GM19324 (cell line): ENCODE measurements at regions not wholly inside any gene's neighbourhood (a gene's known extent, or its start where the extent isn't known, plus 50 kb on each side); places are given as distances from the start of the nearest gene placed in this dataset.

ENCODE experiments used
- ATAC-seq: cut with Tn5 transposase; IDR thresholded peaks from one replicate; pipeline ENCODE4 v1.9.1; 2021; ENCODE audit warnings: mild to moderate bottlenecking, moderate library complexity; ENCODE audit not compliant: unreplicated experiment, low FRiP score

DNA sequence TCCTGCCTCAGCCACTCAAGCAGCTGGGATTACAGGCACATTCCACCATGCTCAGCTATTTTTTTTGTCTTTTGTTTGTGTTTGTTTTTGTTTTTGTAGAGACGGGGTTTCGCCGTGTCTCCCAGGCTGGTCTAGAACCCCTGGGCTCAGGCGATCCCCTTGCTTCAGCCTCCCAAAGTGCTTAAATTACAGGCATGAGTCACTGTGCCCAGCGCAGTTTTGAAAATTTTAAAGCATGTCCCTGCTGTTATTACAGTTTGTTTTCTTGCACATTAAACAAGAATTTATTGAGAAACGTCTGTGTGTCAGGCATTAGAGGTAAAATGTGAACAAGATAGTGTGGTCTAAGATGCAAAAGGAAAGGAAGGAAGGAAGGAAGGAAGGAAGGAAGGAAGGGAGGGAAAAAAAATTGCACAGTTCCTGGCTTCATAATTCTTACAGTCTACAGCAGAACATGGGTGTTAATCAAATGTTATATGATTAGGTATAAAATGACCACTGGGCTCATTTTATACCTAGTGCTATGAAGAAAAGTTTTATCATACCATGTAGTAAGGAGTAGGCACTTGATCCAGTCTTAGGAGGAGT, 205.4 kb downstream of the SNX18 start:
- no peak for ATAC-seq

DNA sequence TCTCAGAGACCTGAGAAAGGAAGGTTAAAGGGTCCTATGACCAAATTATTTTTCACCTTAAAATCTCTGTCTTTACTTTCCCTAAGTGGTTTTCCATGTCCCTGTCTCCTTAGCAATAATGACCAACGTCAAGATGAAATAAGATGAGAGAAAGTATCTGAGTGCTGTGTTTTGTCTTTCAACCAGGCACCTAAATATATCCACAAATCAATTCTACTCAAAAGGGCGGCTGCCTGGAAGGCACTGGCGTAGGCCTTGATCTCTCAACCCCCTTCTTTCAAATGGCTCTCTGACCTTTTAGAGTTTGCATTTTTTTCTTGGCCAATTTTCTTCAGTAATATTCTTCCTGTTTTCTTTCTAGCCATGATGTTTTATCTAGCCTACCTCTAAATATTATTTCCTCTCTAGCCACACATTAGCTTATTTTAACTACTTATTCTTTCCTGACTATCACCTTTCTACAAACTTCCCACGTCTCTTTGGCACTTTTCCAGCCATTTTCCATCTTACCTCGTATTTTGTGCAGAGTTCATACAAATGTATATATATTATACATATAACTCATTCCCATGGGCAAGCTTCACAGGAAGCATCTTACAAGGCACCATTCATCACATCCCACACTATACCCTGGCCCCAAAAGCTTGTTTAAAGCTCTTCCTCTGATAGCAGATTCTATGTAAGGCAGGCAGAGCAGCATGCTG, 204.5 kb downstream of the SNX18 start:
- no peak for ATAC-seq

DNA sequence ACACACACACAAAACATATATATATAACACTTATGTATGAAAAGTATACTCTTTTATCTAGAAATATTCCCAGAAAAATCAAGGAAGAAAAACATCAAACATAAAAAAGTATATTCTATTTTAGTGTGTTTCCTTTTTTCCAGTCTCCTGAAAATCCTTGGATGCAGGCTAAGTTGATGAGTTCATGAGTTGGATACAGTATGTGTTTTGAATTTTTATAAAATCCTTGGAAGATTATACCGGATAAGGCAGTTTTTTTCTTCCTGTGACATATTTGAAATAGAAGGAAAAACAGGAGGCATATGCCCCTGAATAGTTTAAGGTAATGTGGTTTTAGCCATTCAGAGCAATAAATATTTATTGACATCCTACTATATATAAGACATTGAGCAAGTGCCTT, 203.6 kb downstream of the SNX18 start:
- no peak for ATAC-seq

DNA sequence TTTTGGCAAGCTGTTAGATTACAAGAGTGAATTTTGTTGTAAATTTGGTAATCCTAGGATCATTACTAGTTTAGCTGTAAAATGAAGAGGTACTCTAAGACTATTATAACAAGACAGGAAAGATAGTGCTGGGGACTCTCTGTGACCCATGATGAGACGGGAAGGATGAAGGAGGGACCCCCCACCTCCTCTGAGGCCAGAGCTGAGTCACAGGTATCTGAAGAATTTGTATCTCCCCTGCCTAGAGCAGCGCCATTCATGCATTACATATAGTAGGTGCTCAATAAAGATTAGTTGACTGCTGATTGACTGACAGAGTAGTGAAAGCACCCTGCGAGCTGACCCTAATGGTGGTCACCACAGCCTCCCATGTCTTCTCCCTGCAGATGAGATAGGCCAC, 202.8 kb downstream of the SNX18 start:
- ATAC-seq, result no peak

DNA sequence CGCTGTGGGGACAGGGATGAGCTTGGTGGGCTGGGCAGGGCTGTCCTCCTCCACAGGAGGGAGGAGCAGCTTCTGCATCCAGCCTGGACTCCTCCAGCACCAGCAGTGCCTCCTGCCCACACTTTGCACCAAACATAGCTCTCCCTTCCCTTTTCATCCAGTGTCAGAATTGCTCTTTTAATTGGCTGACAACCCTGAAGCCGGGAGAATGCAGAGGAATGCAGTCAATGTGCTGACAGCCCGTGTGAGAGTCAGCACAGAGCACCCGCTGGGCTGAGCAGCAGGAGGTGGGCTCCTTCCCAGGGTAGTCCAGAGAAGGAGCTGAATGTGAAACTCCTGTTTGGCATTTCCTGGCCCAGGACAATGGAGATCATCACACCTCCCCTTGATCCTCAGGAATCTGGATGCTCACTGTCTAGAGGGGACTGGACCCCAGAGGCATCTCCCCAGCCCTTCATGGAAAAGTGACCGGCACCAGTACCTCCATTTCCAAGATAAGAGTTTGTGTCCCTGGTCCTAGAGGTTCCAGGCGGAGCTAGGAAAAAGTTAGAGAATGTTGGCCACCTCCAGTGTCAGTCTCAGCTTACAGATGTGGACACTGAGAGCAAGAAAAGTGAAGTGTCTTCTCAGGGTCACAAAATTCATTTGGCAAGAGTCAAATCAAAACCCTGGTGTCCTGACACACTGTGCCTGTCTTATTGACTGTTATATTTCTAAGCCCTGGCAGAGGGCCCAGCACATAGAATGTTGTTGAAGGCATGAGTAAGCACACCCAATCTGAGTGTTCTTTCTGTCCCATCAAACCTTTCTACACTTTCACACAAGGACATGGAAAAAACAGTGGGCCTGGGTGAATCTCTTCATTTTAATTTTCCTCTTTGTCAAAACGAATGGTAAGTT, 202.1 kb downstream of the SNX18 start:
- ATAC-seq, result no peak

DNA sequence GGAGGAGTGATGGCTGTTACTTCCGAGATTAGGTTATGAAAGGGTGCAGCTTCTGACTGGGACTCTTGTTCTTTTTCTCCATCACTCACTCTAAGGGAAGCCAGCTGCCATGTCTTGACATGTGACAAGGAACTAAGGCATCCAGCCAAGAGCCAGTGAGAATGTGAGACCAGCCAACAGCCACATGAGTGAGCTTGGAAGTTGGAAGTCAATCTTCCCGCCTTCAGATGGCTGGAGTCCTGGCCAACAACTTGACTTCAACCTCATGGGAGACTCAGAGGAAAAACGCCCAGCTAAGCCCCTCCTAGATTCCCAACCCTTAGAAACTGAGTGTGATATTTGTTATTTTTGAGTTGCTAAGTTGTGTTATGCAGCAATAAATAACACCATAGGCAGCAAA, 201.1 kb downstream of the SNX18 start:
- no peak for ATAC-seq

DNA sequence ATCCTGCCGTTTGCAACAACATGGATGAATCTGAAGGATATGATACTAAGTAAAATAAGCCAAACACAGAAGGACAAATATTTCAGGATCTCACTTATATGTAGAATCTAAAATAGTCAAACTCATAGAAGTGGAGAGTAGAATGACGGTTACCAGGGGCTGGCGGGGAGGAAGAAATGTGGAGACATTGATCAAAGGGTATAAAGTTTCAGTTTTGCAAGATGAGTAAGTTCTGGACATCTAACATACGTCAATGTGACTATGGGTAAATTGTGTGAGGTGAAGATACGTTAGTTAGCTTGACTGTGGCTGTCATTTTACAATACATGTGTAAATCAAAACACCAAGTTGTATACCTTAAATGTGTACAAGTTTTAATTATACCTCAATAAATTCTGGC, 200.3 kb downstream of the SNX18 start:
- ATAC-seq, result no peak

DNA sequence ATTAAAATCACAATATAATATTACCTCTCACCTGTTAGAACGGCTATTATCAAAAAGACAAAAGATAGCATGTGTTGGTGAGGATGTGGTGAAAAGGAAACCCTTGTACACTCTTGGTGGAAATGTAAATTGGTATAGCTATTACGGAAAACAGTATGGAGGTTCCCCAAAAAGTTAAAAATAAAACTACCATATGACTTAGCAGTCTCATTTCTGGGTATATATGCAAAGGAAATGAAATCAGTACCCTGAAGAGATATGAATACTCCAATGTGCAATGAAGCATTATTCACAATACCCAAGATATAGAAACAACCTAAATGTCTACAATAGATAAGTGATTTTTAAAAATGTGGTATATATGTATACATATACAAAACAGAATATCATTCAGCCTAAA, 199.9 kb downstream of the SNX18 start:
- no peak for ATAC-seq

DNA sequence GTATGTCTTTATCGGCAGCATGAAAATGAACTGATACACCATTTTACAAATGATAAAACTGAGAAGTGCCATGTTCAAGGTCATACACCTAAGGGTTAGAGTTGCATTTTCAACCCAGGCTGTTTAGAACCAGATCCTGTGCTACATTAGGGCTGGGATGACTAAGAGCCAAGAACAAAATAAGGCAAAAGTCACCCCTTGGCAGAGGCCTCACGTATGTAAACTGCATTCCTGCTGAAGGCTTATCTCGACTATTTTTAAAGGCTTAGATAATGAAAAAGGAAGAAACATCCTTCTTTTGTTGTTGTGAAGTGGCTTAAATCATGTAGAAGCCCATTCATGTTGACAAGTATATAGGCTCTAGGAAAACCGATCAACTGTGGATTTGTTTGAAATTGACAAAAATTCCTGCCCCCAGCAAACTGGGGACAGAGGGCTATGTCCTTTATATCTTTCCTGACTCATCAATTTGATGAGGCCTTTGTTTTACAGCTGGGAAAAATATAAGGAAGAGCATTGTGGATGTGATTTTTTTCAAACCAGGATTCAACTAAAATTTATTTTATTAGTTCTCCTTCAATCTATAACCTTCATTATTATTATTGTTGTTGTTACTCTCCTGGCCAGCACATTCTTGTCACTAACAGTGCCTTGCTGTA, 196.5 kb downstream of the SNX18 start:
- ATAC-seq, result no peak

DNA sequence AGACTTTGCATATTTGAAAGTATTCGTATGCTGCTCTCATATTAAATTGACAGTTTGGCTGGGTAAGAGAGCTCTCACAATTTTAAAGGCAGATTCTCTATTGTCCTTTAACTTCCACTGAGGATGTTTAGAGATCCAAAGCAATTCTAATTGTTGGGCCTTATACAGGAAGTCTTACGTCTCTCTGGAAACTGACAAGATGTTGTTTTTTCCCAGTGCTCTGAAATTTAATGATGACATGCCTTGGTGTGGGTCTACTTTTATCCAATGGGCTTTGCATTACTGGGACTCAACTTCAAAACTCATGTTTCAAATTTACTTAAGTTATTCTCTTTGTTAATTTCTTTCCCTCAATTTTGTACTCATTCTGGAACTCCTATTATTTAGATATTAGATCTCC, 191.5 kb downstream of the SNX18 start:
- no peak for ATAC-seq

DNA sequence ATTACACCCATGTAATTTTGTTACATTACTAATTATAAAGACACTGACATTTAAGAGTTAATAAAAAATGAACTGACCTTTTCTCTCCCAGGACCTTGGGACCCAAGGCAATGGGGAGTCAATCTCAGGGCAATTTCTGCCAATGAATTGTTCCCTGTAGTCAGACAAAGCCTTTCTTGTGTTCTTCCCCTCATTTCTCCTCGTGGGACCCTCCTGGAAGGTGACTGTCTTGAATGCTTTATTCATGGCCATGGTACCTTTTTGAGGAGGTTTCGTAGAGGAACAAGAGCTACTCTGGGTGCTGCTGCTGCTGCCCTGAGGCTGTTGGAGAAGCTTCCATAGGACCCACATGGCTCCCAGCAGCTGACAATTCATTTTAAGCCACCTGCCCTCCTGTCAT, 190.3 kb downstream of the SNX18 start:
- no peak for ATAC-seq

DNA sequence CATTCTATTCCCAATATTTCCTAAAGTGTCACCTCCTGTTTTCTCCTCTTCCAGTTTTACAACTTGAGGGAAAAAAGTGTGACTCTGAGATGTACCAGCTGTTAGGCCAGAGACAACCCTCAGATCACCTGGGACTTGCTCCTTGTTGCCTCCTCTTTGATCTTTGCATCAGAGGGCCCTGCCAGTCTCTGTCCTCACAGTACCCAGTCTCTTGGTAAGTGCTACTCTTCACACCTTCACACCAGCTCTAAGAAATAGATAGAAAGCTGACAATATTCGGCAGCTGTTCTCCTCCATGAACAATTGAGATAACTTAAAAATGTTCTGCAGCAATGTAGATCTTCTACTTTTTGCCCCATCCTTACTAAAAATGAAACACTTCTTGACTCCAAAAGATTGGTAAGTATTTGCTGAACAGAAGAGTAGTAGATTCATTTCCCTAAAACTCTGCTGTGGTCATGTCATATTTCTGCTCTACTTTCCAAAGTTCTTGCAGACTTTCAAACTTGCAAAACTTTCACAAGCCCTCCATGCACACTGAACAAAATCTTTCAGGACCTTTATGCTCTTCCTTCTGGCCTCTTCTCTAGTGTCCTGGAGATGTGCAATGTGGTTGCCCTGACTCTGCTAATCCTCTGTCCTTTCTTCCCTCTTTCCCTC, 188.6 kb downstream of the SNX18 start:
- no peak for ATAC-seq

DNA sequence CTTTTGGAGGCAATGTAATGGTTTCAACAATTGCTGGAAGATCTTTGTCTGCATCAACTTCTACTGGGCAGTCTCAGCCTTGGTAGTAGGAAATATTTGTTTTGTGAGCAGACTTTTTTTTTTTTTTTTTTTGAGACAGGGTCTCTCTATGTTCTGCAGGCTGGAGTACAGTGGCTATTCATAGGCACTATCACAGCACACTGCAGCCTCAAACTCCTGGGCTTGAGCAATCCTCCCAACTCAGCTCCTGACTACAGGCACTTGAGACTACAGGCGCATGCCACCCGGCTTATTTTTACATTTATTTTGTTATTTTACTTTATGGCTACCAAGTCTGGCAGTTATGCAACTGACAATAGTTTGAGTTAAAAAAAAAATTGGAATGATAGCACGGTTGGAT, 187.3 kb downstream of the SNX18 start:
- ATAC-seq, result no peak

DNA sequence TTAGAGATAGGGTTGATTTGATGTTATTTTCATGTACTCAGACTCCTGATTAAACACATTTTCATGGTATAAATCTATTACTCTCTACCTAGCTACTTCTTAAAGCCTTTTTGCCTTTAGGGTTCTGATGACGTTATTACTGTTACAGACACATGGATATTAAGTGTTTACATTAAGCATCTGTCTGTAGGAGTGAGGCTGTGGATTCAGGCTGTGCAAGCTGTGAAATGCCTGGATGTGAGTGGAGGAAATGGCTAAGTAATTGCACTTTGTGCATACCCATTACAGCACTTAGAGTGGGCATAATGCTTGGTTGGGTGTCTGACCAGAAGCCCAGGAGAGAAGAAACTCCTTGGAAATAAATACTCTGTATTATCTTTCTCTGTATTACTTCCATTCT, 186.8 kb downstream of the SNX18 start:
- ATAC-seq, result no peak

DNA sequence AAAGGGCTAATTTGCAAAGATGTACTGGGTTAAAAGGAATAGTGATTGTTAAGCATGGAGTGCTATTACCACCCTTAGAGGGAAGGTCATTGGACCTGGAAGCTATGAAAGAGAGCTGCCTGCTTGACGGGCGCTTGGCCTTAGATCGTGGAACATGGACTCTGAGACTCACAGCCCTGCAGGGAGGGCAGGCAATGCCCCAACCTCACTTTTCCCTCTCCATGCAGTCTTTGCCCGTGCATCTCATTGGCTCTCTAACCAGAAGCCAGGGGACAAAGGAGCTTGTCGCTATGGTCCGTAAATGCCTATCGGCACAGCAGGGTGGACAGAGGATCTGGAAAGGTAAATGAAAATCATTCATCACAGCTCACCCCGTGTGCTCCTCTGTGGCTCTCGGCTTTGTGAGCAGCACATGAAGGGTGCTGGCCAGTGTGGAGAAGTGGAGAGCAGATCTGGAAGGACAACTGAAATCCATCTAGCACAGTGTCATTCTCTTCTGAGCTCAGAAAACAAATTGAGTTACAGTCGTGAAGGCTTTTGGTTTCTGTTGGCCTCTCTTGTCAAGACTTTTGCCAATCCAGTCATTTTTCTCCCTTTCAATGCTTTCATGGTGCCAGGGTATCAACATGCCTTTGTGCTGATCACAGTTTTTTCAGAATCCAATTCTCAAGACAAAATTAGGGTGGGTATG, 186.2 kb downstream of the SNX18 start:
- no peak for ATAC-seq

DNA sequence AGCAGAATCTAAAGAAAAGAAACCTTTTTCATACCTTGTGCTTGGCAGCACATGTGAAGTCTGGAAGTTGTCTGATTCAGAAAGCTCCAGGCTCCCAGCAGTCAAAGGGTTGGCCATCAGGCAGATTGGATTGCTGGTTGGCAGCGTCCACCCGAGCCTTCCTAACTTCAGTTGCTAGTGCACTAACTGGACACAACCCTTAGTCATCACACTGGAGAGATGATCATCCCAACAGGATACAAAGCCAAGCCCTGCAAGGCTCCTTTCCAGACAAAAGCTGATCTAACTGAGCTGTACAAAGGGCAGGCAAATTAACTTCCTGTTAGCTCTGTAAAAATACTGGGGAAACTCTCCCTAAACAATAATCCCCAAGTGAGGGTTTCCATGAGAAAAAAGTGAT, 185.6 kb downstream of the SNX18 start:
- ATAC-seq, result no peak

DNA sequence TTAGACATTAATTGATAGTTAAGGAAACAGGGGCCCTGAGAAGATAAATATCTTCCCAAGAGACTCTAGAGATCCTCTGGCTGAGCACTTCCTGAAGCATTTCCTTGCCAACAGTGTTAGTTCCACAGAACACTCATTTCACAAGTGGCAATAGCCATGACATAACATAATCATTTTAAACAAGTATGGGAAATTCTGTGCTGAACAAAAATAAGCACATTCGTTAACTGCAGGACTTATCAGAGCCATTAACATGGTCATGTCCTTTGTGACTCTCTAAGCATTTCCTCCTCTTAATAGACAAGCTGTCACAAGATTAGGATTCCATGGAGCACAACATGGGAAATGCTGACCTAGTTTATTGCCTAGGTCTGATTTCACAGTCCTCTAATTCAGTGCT, 184.9 kb downstream of the SNX18 start:
- no peak for ATAC-seq

DNA sequence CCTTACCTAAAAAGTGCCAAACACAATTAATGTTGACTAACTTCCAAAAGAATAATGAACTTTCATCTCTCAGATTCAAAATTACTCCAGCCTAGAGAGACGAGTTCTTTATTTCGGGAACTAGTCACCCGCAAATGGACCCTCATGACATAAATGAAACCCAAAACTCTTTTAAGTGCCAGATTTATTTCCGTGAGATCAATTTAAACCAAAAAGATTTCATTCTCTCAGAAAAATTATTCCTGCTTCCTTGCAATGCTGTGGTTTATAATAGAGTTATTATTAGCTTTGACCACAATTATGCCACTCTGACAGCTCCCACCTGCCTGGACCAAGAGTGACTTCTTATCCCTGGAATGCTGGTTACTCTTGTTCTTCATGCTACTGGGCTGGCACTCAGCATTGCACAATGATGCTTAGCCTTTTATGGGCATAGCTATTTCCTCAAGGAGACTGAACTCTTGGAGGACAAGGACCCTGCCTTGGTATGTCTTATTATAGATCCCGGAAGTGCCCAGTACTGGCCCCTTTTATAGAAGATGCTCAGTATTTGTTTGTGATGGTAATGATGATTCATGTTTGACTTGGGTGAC, 183.5 kb downstream of the SNX18 start:
- ATAC-seq, result no peak

DNA sequence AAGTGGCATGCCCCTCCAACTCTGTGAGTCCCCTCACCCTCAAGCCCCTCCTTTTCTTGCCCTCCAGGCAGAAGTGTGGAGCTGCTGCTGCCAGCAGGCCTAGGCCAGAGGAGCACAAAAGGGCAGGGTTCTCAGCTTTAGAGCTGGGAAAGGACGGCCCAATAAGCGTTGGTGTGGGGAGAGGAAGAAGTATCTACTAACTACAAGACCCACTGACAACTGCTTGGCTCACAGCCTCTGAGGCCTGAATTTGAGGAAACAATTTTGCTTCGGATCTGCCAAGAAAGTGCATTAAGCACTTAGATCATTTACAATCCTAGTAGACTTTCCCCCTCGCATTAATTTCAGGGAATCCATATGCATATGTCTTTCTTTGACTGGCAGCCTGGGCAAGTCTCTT, 179.4 kb downstream of the SNX18 start:
- no peak for ATAC-seq

DNA sequence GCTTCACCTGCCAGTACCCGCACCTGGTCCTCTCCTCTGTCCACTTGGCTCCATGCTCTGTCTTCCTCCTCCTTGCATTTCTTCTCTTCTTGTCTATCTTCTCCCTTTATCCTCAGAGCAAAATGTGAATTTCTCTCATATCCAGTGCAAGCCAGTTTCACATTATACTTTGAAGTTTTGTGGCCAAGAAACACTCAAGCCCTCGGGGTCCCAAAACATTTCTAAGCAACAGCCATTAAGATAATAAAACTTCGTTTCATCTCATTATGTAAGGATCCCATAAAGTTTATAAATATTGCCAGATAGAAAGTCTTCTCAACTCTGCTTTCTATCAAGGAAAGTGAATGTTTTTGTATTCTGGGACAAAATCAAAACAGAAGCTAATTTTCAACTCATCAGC, 178.8 kb downstream of the SNX18 start:
- no peak for ATAC-seq
